ENCODE measurements at regions not wholly inside any gene's neighbourhood (a gene's known extent, or its start where the extent isn't known, plus 50 kb on each side); places are given as distances from the start of the nearest gene placed in this dataset.

DNA sequence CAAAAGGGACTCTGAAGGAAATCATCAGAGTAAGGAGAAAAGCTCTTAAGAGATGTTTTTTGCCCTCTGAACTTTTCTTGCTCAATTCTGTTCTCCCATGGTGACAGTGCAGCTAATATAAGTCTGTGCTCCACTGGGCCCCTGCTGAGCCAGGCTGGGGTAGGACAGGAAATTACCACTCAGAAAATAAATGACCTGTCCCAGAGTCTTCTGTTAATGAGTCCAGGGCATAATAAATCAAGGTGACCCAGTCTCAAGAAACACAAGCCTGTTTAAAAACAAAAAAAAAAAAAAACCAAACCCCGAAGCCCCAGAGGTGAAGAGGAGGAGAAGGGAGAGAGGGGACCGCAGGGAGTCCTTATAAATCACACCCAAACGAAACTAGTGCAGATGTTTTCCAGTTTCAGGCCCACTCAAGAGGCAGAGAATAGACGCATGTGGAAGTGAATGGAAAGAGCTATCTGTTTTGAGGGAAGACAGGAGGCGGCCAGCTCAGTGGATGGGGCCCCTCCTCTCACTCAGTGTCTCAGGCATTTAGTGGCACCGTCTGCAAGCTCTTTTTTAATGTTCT is 59.8 kb upstream of the BOC start:
- no peaks in the 10 kb centered on the region for H3K36me3 Mint-ChIP-seq
- POLR2A ChIA-PET, result no interaction called here
- WGBS (ENCODE audit: insufficient coverage), result no CpG with 5 or more reads among the region's 6 CpGs
- H3K9me3 Mint-ChIP-seq, result no peaks in the 10 kb centered on the region
- H3K27ac Mint-ChIP-seq, result no peak overlapping the region
- no peaks in the 10 kb centered on the region for H3K4me1 Mint-ChIP-seq
- DNase-seq, result no peak
- Histone ChIP-seq H3K27ac (ENCODE audit: low read length) (no peak overlapping the region), H3K27me3 (replicated peaks in 1 of 2; ENCODE audit: control insufficient read depth in 2 of 2, extremely low read depth in 1 of 2, insufficient read depth in 2 of 2, low read length in 1 of 2) (peaks cover 0 to 3% of the 10 kb centered on the region in 2 experiments), H3K9me3 (no peaks in the 10 kb centered on the region), H3K4me1 (ENCODE audit: control insufficient read depth in 1 of 2, extremely low read depth in 1 of 2, insufficient read depth in 2 of 2, low read length in 2 of 2) (no peaks in the 10 kb centered on the region), H3K36me3 (ENCODE audit: control insufficient read depth in 2 of 2, extremely low read depth in 1 of 2, insufficient read depth in 1 of 2, low read length in 1 of 2) (no peaks in the 10 kb centered on the region), H3K4me3 (ENCODE audit: control insufficient read depth in 1 of 2, extremely low read depth in 1 of 2, low read length in 1 of 2) (no peak overlapping the region)
- CTCF ChIA-PET, result interaction anchor here (0.6 to 1.4 kb wide), 2 partner anchors 34 to 137 kb away, joined by 3 read pairs; no protein-coding TSS in a partner anchor
- no peak for ATAC-seq (replicated peaks in 1 of 4)
- H3K4me3 Mint-ChIP-seq, result no peak overlapping the region
- peaks cover 3 to 6% of the 10 kb centered on the region in 2 donors for H3K27me3 Mint-ChIP-seq

DNA sequence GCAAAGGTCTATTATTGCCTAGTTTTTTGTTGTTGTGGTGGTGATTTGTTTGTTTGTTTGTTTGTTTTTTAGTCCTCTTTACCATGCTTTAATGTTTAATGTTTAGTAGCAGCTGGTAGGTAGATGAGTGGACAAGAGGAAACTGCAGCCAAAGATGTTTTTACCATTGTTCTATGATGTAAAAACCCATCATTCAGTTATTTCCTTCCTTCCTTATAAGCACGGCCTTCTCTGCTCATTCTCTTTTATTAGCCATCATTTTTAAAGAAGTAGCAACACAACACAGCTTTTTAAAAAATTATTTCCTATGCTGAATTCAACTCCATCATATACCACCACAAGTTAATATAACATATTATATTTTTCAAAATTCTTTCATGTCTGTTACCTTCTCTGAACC is 58.5 kb upstream of the BOC start:
- no peaks in the 10 kb centered on the region for H3K4me1 Mint-ChIP-seq
- no peak overlapping the region for H3K27ac Mint-ChIP-seq
- Histone ChIP-seq H3K27ac (ENCODE audit: low read length) (no peak overlapping the region), H3K4me3 (ENCODE audit: control insufficient read depth in 1 of 2, extremely low read depth in 1 of 2, low read length in 1 of 2) (no peak overlapping the region), H3K9me3 (no peaks in the 10 kb centered on the region), H3K27me3 (replicated peaks in 1 of 2; ENCODE audit: control insufficient read depth in 2 of 2, extremely low read depth in 1 of 2, insufficient read depth in 2 of 2, low read length in 1 of 2) (peaks cover 0 to 3% of the 10 kb centered on the region in 2 experiments), H3K4me1 (ENCODE audit: control insufficient read depth in 1 of 2, extremely low read depth in 1 of 2, insufficient read depth in 2 of 2, low read length in 2 of 2) (no peaks in the 10 kb centered on the region), H3K36me3 (ENCODE audit: control insufficient read depth in 2 of 2, extremely low read depth in 1 of 2, insufficient read depth in 1 of 2, low read length in 1 of 2) (no peaks in the 10 kb centered on the region)
- POLR2A ChIA-PET, result no interaction called here
- CTCF ChIA-PET, result no interaction called here
- H3K36me3 Mint-ChIP-seq, result no peaks in the 10 kb centered on the region
- peaks cover 3 to 6% of the 10 kb centered on the region in 2 donors for H3K27me3 Mint-ChIP-seq
- H3K4me3 Mint-ChIP-seq, result no peak overlapping the region
- no peak for ATAC-seq (replicated peaks in 1 of 4)
- WGBS (ENCODE audit: insufficient coverage), result 80% methylated on average over 1 of the region's 1 CpG
- no peaks in the 10 kb centered on the region for H3K9me3 Mint-ChIP-seq
- no peak for DNase-seq

DNA sequence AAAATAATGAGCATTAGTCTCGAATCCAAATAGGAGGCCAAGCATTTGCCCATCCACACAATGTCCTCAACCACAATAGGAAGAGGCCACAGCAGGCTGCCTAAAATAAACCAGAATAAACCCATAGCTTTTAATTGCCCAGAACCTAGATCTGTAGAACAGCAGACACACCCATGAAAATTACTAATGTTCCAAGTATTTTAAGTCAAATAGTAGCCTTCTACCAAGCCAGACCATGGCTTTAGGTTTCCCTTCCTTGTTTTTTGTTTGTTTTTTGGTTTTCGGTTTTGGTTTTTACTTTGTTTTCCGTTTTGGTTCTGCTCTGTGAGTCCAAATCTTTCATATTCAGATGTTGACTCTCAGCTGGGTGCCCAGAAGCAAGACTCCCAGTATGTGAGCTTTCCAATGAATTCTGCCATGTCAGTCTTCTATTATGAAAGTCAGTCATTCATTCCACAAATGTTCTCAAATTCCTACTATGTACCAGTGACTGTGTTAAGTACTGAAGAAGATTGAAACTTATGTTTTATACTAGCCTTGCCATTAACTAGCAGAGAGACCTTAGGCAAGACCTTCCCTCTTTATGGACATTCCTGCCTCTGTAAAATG is 57.8 kb upstream of the BOC start:
- CTCF ChIA-PET, result no interaction called here
- DNase-seq (no peak), ATAC-seq (replicated peaks in 1 of 4) (no peak)
- Mint-ChIP-seq H3K4me3 (no peak overlapping the region), H3K4me1 (no peaks in the 10 kb centered on the region), H3K27me3 (peaks cover 0 to 4% of the 10 kb centered on the region in 2 donors), H3K9me3 (no peaks in the 10 kb centered on the region), H3K27ac (no peak overlapping the region), H3K36me3 (no peaks in the 10 kb centered on the region)
- Histone ChIP-seq H3K4me3 (ENCODE audit: control insufficient read depth in 1 of 2, extremely low read depth in 1 of 2, low read length in 1 of 2) (no peak overlapping the region), H3K36me3 (ENCODE audit: control insufficient read depth in 2 of 2, extremely low read depth in 1 of 2, insufficient read depth in 1 of 2, low read length in 1 of 2) (no peaks in the 10 kb centered on the region), H3K4me1 (ENCODE audit: control insufficient read depth in 1 of 2, extremely low read depth in 1 of 2, insufficient read depth in 2 of 2, low read length in 2 of 2) (no peaks in the 10 kb centered on the region), H3K27ac (ENCODE audit: low read length) (no peak overlapping the region), H3K27me3 (replicated peaks in 1 of 2; ENCODE audit: control insufficient read depth in 2 of 2, extremely low read depth in 1 of 2, insufficient read depth in 2 of 2, low read length in 1 of 2) (peaks cover 0 to 3% of the 10 kb centered on the region in 2 experiments), H3K9me3 (no peaks in the 10 kb centered on the region)
- POLR2A ChIA-PET, result interaction anchor here in 1 of 2 donors (0.7 kb wide), 1 partner anchor 40 kb away, joined by 3 read pairs; no protein-coding TSS in a partner anchor
- WGBS (ENCODE audit: insufficient coverage), result 77% methylated on average over 3 of the region's 3 CpGs

DNA sequence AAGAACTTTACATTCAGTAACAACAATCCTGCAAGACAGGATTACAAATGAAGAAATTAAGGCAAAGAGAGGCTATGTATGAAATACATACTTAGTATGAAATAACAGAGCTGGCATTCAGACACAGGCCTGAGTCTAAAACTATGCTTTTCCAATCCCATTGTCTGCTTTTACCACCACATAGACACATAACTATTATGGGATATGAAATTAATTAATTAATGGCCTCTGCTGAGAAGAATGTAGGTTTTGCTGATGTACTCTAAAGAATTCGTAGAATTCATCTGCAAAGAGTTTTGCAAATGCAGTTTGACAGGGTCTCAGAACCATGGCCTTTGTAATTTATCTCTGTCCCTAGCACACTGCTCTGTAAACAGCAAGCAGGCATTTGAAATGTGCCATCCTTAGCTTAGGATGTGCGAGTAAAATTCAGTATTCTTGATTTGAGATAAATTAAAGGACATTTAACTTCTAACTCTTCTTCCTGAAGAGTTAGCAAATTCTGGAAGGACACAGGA is 54.5 kb upstream of the BOC start:
- Histone ChIP-seq H3K36me3 (ENCODE audit: control insufficient read depth in 2 of 2, extremely low read depth in 1 of 2, insufficient read depth in 1 of 2, low read length in 1 of 2) (no peaks in the 10 kb centered on the region), H3K27ac (ENCODE audit: low read length) (no peak overlapping the region), H3K4me1 (ENCODE audit: control insufficient read depth in 1 of 2, extremely low read depth in 1 of 2, insufficient read depth in 2 of 2, low read length in 2 of 2) (no peaks in the 10 kb centered on the region), H3K4me3 (ENCODE audit: control insufficient read depth in 1 of 2, extremely low read depth in 1 of 2, low read length in 1 of 2) (no peak overlapping the region), H3K27me3 (replicated peaks in 1 of 2; ENCODE audit: control insufficient read depth in 2 of 2, extremely low read depth in 1 of 2, insufficient read depth in 2 of 2, low read length in 1 of 2) (peaks cover 0 to 3% of the 10 kb centered on the region in 2 experiments), H3K9me3 (no peaks in the 10 kb centered on the region)
- Mint-ChIP-seq H3K27ac (no peak overlapping the region), H3K36me3 (no peaks in the 10 kb centered on the region), H3K4me1 (no peaks in the 10 kb centered on the region), H3K4me3 (no peak overlapping the region), H3K27me3 (peaks cover 2% of the 10 kb centered on the region in 2 donors), H3K9me3 (no peaks in the 10 kb centered on the region)
- DNase-seq (no peak), ATAC-seq (replicated peaks in 1 of 4) (no peak)
- ChIA-PET CTCF (no interaction called here), POLR2A (no interaction called here)
- WGBS (ENCODE audit: insufficient coverage), result 80% methylated on average over 1 of the region's 2 CpGs

DNA sequence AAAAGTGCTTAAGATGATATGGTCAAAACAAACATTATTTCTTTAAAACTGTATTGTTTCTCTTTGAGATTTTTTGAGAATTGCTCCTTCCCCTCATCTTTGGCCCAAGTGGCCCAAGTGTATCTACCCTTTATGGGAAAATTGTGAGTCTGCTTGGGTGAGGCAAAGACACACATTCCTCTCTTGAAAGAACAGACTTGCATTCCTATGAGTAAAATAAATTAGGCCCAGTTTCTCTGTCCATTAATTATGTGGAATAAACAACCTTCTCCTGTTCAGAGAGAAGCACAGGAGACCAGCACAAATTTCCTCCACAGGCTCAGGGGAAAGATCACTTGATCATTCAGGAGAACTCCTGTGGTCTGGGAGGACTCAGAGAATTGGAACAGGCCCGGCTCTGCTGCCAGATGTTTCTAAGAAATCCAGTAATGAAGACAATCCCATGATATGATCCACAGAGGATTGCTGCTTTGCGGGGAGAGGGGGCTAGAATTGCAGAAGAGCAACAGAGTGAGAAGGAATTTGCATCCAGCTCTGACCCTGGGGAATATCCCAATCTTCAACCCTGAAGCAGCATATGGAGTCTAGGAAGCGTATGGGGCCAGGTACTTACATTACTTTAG is 53.8 kb upstream of the BOC start:
- no peak for DNase-seq
- ChIA-PET POLR2A (no interaction called here), CTCF (no interaction called here)

DNA sequence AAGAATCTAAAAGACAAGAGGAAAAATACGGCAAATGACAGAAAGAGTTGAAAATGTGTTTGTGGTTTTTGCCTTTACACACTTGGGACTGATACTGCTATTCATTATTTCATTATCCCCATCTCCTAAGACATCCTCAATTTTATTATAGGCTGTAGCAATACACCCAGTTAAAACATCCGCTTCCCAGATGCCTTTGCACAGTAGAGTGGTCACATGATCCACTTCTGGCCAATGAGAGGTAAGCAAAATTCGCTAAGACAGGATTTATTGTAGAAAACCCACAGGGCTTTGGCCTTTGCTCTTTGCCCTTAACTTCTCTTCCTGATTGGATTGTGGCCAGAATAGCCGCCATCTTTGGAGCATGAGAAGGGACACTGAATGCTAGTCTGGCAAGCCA is 53.2 kb upstream of the BOC start:
- CTCF ChIA-PET, result no interaction called here
- Mint-ChIP-seq H3K9me3 (no peaks in the 10 kb centered on the region), H3K27me3 (peaks cover 3 to 5% of the 10 kb centered on the region in 2 donors), H3K4me1 (no peaks in the 10 kb centered on the region), H3K27ac (no peak overlapping the region), H3K36me3 (no peaks in the 10 kb centered on the region), H3K4me3 (no peak overlapping the region)
- H3K4me1 ChIP-seq (ENCODE audit: control insufficient read depth in 1 of 2, extremely low read depth in 1 of 2, insufficient read depth in 2 of 2, low read length in 2 of 2), result no peaks in the 10 kb centered on the region
- no peaks in the 10 kb centered on the region for H3K36me3 ChIP-seq (ENCODE audit: control insufficient read depth in 2 of 2, extremely low read depth in 1 of 2, insufficient read depth in 1 of 2, low read length in 1 of 2)
- H3K9me3 ChIP-seq, result no peaks in the 10 kb centered on the region
- no peak overlapping the region for H3K27ac ChIP-seq (ENCODE audit: low read length)
- 90% methylated on average over 3 of the region's 4 CpGs for WGBS (ENCODE audit: insufficient coverage)
- DNase-seq (no peak), ATAC-seq (replicated peaks in 1 of 4) (no peak)
- POLR2A ChIA-PET, result no interaction called here
- peaks cover 0 to 3% of the 10 kb centered on the region in 2 experiments for H3K27me3 ChIP-seq (replicated peaks in 1 of 2; ENCODE audit: control insufficient read depth in 2 of 2, extremely low read depth in 1 of 2, insufficient read depth in 2 of 2, low read length in 1 of 2)
- H3K4me3 ChIP-seq (ENCODE audit: control insufficient read depth in 1 of 2, extremely low read depth in 1 of 2, low read length in 1 of 2), result no peak overlapping the region

More for the DNA sequence above, 53.8 kb upstream of the BOC start:
- Mint-ChIP-seq H3K4me1 (no peaks in the 10 kb centered on the region), H3K27me3 (peaks cover 3 to 5% of the 10 kb centered on the region in 2 donors), H3K36me3 (no peaks in the 10 kb centered on the region), H3K27ac (no peak overlapping the region), H3K9me3 (no peaks in the 10 kb centered on the region), H3K4me3 (no peak overlapping the region)
- no peak for ATAC-seq (replicated peaks in 1 of 4)
- no peak overlapping the region for H3K27ac ChIP-seq (ENCODE audit: low read length)
- 80% methylated on average over 1 of the region's 3 CpGs for WGBS (ENCODE audit: insufficient coverage)
- H3K27me3 ChIP-seq (replicated peaks in 1 of 2; ENCODE audit: control insufficient read depth in 2 of 2, extremely low read depth in 1 of 2, insufficient read depth in 2 of 2, low read length in 1 of 2), result peaks cover 0 to 3% of the 10 kb centered on the region in 2 experiments
- no peaks in the 10 kb centered on the region for H3K4me1 ChIP-seq (ENCODE audit: control insufficient read depth in 1 of 2, extremely low read depth in 1 of 2, insufficient read depth in 2 of 2, low read length in 2 of 2)
- no peaks in the 10 kb centered on the region for H3K36me3 ChIP-seq (ENCODE audit: control insufficient read depth in 2 of 2, extremely low read depth in 1 of 2, insufficient read depth in 1 of 2, low read length in 1 of 2)
- no peak overlapping the region for H3K4me3 ChIP-seq (ENCODE audit: control insufficient read depth in 1 of 2, extremely low read depth in 1 of 2, low read length in 1 of 2)
- no peaks in the 10 kb centered on the region for H3K9me3 ChIP-seq

Measured in T-cell (primary cell).